Stimulated activated naive CD8-positive, alpha-beta T cell treated with anti-CD3 and anti-CD28 coated beads, Interleukin-15, amount 100 ng/mL, for 72 hours (primary cell): ENCODE measurements at regions not wholly inside any gene's neighbourhood (a gene's known extent, or its start where the extent isn't known, plus 50 kb on each side); places are given as distances from the start of the nearest gene placed in this dataset.
A peak's percentile ranks its signal among the peaks of the same experiment; 100 is the strongest.
"Not testable (repeated sequence)": the region's sequence is repeated elsewhere in the genome, so short reads cannot be mapped to it uniquely, and the experiment has no call there.

Experiments used
- ATAC-seq: fragments of 150-1000 bp; cut with Tn5 transposase; 2 replicates; pipeline ENCODE4 v1.10.0; 2021; ENCODE audit warnings: mild to moderate bottlenecking, moderate library complexity
- DNase-seq, 2 donors: peaks; one replicate each; pipeline ENCODE4 v3.0.0; 2021 to 2022
- H3K27ac Mint-ChIP-seq, 2 donors: one replicate each; pipeline ENCODE4 v1.8.0; 2022; ENCODE audit warnings: mild to moderate bottlenecking in 2 of 2, mixed read lengths in 2 of 2, moderate library complexity in 2 of 2
- H3K27me3 Mint-ChIP-seq: one replicate; pipeline ENCODE4 v1.8.0; 2022; ENCODE audit warnings: mixed read lengths
- H3K4me1 Mint-ChIP-seq: one replicate; pipeline ENCODE4 v1.8.0; 2022; ENCODE audit warnings: mild to moderate bottlenecking, mixed read lengths
- H3K4me3 Mint-ChIP-seq, 2 donors: one replicate each; pipeline ENCODE4 v1.8.0; 2022; ENCODE audit warnings: mild to moderate bottlenecking in 2 of 2, mixed read lengths in 2 of 2, moderate library complexity in 1 of 2
- H3K9me3 Mint-ChIP-seq, 2 donors: one replicate each; pipeline ENCODE4 v1.8.0; 2022; ENCODE audit warnings: mixed read lengths in 2 of 2

- ATAC-seq = no peak
- DNase-seq = no peak
- peaks cover 25 to 45% of the 10 kb centered on the region in 2 donors for H3K9me3 Mint-ChIP-seq
- no peaks in the 10 kb centered on the region for H3K27me3 Mint-ChIP-seq
- no peak overlapping the region for H3K27ac Mint-ChIP-seq
- no peak overlapping the region for H3K4me3 Mint-ChIP-seq
- H3K4me1 Mint-ChIP-seq = peaks cover 39% of the 10 kb centered on the region
Observed at GRCh38 chr6:131436358-131436757, 136.7 kb upstream of the ARG1 start.

- Mint-ChIP-seq H3K9me3 (peaks cover 0 to 11% of the 10 kb centered on the region in 2 donors), H3K4me3 (peak overlapping the region; percentile 88 to 92)
Observed at GRCh38 chr6:131443014-131443413, 130.0 kb upstream of the ARG1 start.

GRCh38 chr6:131443514-131443913, 129.5 kb upstream of the ARG1 start:
- peak; percentile 92 for ATAC-seq
- peak overlapping the region; percentile 88 to 92 for H3K4me3 Mint-ChIP-seq
- peaks cover 0 to 6% of the 10 kb centered on the region in 2 donors for H3K9me3 Mint-ChIP-seq
- no peaks in the 10 kb centered on the region for H3K27me3 Mint-ChIP-seq
- DNase-seq = peak; percentile 20 to 45
- H3K27ac Mint-ChIP-seq = peak overlapping the region; percentile 92 to 94
- peaks cover 44% of the 10 kb centered on the region for H3K4me1 Mint-ChIP-seq

More at GRCh38 chr6:131443014-131443413, 130.0 kb upstream of the ARG1 start:
- no peaks in the 10 kb centered on the region for H3K27me3 Mint-ChIP-seq
- DNase-seq (no peak), ATAC-seq (peak; percentile 48)
- H3K27ac Mint-ChIP-seq = peak overlapping the region in 1 of 2 donors; percentile 95
- H3K4me1 Mint-ChIP-seq = peaks cover 49% of the 10 kb centered on the region

- H3K4me1 Mint-ChIP-seq = peaks cover 50% of the 10 kb centered on the region
- not testable (repeated sequence) for ATAC-seq, H3K27me3 Mint-ChIP-seq, DNase-seq, H3K4me3 Mint-ChIP-seq, H3K27ac Mint-ChIP-seq, H3K9me3 Mint-ChIP-seq
Observed at GRCh38 chr6:131445356-131445755, 127.7 kb upstream of the ARG1 start.

- no peak for ATAC-seq
- H3K27me3 Mint-ChIP-seq = no peaks in the 10 kb centered on the region
- H3K4me1 Mint-ChIP-seq = peaks cover 38% of the 10 kb centered on the region
- H3K27ac Mint-ChIP-seq = no peak overlapping the region
- DNase-seq = no peak
- peaks cover 5 to 8% of the 10 kb centered on the region in 2 donors for H3K9me3 Mint-ChIP-seq
- H3K4me3 Mint-ChIP-seq = no peak overlapping the region
Observed at GRCh38 chr6:131450861-131451260, 122.2 kb upstream of the ARG1 start.

- Mint-ChIP-seq H3K9me3 (peaks cover 5 to 8% of the 10 kb centered on the region in 2 donors), H3K4me1 (peaks cover 38% of the 10 kb centered on the region), H3K4me3 (peak overlapping the region in 1 of 2 donors; percentile 16), H3K27me3 (no peaks in the 10 kb centered on the region), H3K27ac (peak overlapping the region; percentile 79 to 80)
- ATAC-seq (peak; percentile 84), DNase-seq (no peak)
Observed at GRCh38 chr6:131451321-131452144, 121.5 kb upstream of the ARG1 start.

- Mint-ChIP-seq H3K27ac (no peak overlapping the region), H3K9me3 (peaks cover 5 to 8% of the 10 kb centered on the region in 2 donors), H3K4me3 (no peak overlapping the region), H3K4me1 (peaks cover 32% of the 10 kb centered on the region), H3K27me3 (no peaks in the 10 kb centered on the region)
- no peak for DNase-seq
- no peak for ATAC-seq
Observed at GRCh38 chr6:131453803-131454202, 119.2 kb upstream of the ARG1 start.

GRCh38 chr6:131456565-131456964, 116.5 kb upstream of the ARG1 start:
- H3K27ac Mint-ChIP-seq = no peak overlapping the region
- peaks cover 5 to 8% of the 10 kb centered on the region in 2 donors for H3K9me3 Mint-ChIP-seq
- no peak for DNase-seq
- no peaks in the 10 kb centered on the region for H3K27me3 Mint-ChIP-seq
- no peak for ATAC-seq
- H3K4me3 Mint-ChIP-seq = no peak overlapping the region
- peaks cover 15% of the 10 kb centered on the region for H3K4me1 Mint-ChIP-seq

- no peaks in the 10 kb centered on the region for H3K9me3 Mint-ChIP-seq
- no peaks in the 10 kb centered on the region for H3K27me3 Mint-ChIP-seq
- DNase-seq (no peak), ATAC-seq (no peak)
- peaks cover 6% of the 10 kb centered on the region for H3K4me1 Mint-ChIP-seq
- H3K4me3 Mint-ChIP-seq = no peak overlapping the region
- no peak overlapping the region for H3K27ac Mint-ChIP-seq
Observed at GRCh38 chr6:131459005-131459404, 114.0 kb upstream of the ARG1 start.

GRCh38 chr6:131460614-131461000, 112.4 kb upstream of the ARG1 start:
- H3K9me3 Mint-ChIP-seq = no peaks in the 10 kb centered on the region
- DNase-seq (no peak), ATAC-seq (no peak)
- H3K4me1 Mint-ChIP-seq = peaks cover 6% of the 10 kb centered on the region
- no peak overlapping the region for H3K27ac Mint-ChIP-seq
- H3K4me3 Mint-ChIP-seq = no peak overlapping the region
- no peaks in the 10 kb centered on the region for H3K27me3 Mint-ChIP-seq

GRCh38 chr6:131469130-131469529, 103.9 kb upstream of the ARG1 start:
- no peak overlapping the region for H3K4me3 Mint-ChIP-seq
- ATAC-seq (no peak), DNase-seq (no peak)
- H3K27me3 Mint-ChIP-seq = no peaks in the 10 kb centered on the region
- H3K9me3 Mint-ChIP-seq = peaks cover 0 to 5% of the 10 kb centered on the region in 2 donors
- no peaks in the 10 kb centered on the region for H3K4me1 Mint-ChIP-seq
- no peak overlapping the region for H3K27ac Mint-ChIP-seq

- Mint-ChIP-seq H3K9me3 (peaks cover 0 to 7% of the 10 kb centered on the region in 2 donors), H3K4me3 (no peak overlapping the region), H3K27ac (no peak overlapping the region), H3K4me1 (no peaks in the 10 kb centered on the region), H3K27me3 (no peaks in the 10 kb centered on the region)
- no peak for ATAC-seq
- DNase-seq = no peak
Observed at GRCh38 chr6:131470534-131470933, 102.5 kb upstream of the ARG1 start.

GRCh38 chr6:131471331-131471730, 101.7 kb upstream of the ARG1 start:
- peaks cover 0 to 7% of the 10 kb centered on the region in 2 donors for H3K9me3 Mint-ChIP-seq
- H3K4me3 Mint-ChIP-seq = no peak overlapping the region
- no peaks in the 10 kb centered on the region for H3K27me3 Mint-ChIP-seq
- DNase-seq (no peak), ATAC-seq (no peak)
- H3K27ac Mint-ChIP-seq = no peak overlapping the region
- no peaks in the 10 kb centered on the region for H3K4me1 Mint-ChIP-seq

GRCh38 chr6:131473303-131473702, 99.7 kb upstream of the ARG1 start:
- not testable (repeated sequence) for H3K4me3 Mint-ChIP-seq, H3K9me3 Mint-ChIP-seq, ATAC-seq, H3K27ac Mint-ChIP-seq, DNase-seq, H3K27me3 Mint-ChIP-seq, H3K4me1 Mint-ChIP-seq

- Mint-ChIP-seq H3K9me3 (peaks cover 0 to 7% of the 10 kb centered on the region in 2 donors), H3K27ac (no peak overlapping the region), H3K4me1 (no peaks in the 10 kb centered on the region), H3K27me3 (no peaks in the 10 kb centered on the region), H3K4me3 (no peak overlapping the region)
- DNase-seq (no peak), ATAC-seq (no peak)
Observed at GRCh38 chr6:131476362-131476761, 96.7 kb upstream of the ARG1 start.

GRCh38 chr6:131478740-131479211, 94.2 kb upstream of the ARG1 start:
- not testable (repeated sequence) for H3K4me1 Mint-ChIP-seq, H3K4me3 Mint-ChIP-seq, ATAC-seq, DNase-seq, H3K9me3 Mint-ChIP-seq, H3K27me3 Mint-ChIP-seq
- H3K27ac Mint-ChIP-seq = peak overlapping the region in 1 of 2 donors; percentile 67
